ENCODE measurements at regions not wholly inside any gene's neighbourhood (a gene's known extent, or its start where the extent isn't known, plus 50 kb on each side); places are given as distances from the start of the nearest gene placed in this dataset.

- WGBS, 2 donors: 82 to 83% methylated on average over 2 of the region's 2 CpGs
- no peak overlapping the region for H3K4me3 ChIP-seq
- H3K9me3 ChIP-seq: peaks cover 0 to 16% (median 0%) of the 10 kb centered on the region in 11 donors
- intact Hi-C loops (cut with DNase I): no loop called here
- TF ChIP-seq CTCF (IDR thresholded peaks at IDR 0.05): no peak
- ATAC-seq: no peak
- no peaks in the 10 kb centered on the region for H3K4me1 ChIP-seq
- no peaks in the 10 kb centered on the region for H3K27me3 ChIP-seq
- DNase-seq: no peak
- no peak overlapping the region for H3K27ac ChIP-seq
- H3K36me3 ChIP-seq: no peaks in the 10 kb centered on the region
These were observed 1163.0 kb downstream of the RAPGEF2 start for GRCh38 chr4:160265836-160266235.

- ATAC-seq (no peak), DNase-seq (no peak)
- Histone ChIP-seq H3K4me1 (no peaks in the 10 kb centered on the region), H3K4me3 (no peak overlapping the region), H3K36me3 (no peaks in the 10 kb centered on the region), H3K27me3 (no peaks in the 10 kb centered on the region), H3K27ac (no peak overlapping the region), H3K9me3 (peaks cover 0 to 84% (median 12%) of the 10 kb centered on the region in 11 donors)
- intact Hi-C loops (cut with DNase I): no loop called here
- no peak for TF ChIP-seq CTCF (IDR thresholded peaks at IDR 0.05)
- WGBS, 2 donors: 34 to 42% methylated on average over 3 of the region's 3 CpGs
These were observed 1174.0 kb downstream of the RAPGEF2 start for GRCh38 chr4:160276785-160277325.

- Histone ChIP-seq H3K27ac (no peak overlapping the region), H3K4me3 (no peak overlapping the region), H3K4me1 (no peaks in the 10 kb centered on the region), H3K27me3 (no peaks in the 10 kb centered on the region), H3K9me3 (peaks cover 0 to 44% (median 5%) of the 10 kb centered on the region in 11 donors), H3K36me3 (no peaks in the 10 kb centered on the region)
- ATAC-seq (no peak), DNase-seq (no peak)
- 39 to 47% methylated on average over 1 of the region's 1 CpG for WGBS, 2 donors
- intact Hi-C loops (cut with DNase I): no loop called here
- no peak for TF ChIP-seq CTCF (IDR thresholded peaks at IDR 0.05)
These were observed 1180.2 kb downstream of the RAPGEF2 start for GRCh38 chr4:160283081-160283480.

- 84 to 93% methylated on average over 1 of the region's 1 CpG for WGBS, 2 donors
- H3K4me3 ChIP-seq: no peak overlapping the region
- H3K4me1 ChIP-seq: no peaks in the 10 kb centered on the region
- ATAC-seq: no peak
- H3K36me3 ChIP-seq: no peaks in the 10 kb centered on the region
- no peak overlapping the region for H3K27ac ChIP-seq
- DNase-seq: no peak
- no peak for TF ChIP-seq CTCF (IDR thresholded peaks at IDR 0.05)
- peaks cover 0 to 36% (median 5%) of the 10 kb centered on the region in 11 donors for H3K9me3 ChIP-seq
- intact Hi-C loops (cut with DNase I): no loop called here
- H3K27me3 ChIP-seq: no peaks in the 10 kb centered on the region
These were observed 1181.6 kb downstream of the RAPGEF2 start for GRCh38 chr4:160284516-160284915.
